C1 segment of cervical spinal cord (tissue), 14 donors: ENCODE measurements at regions not wholly inside any gene's neighbourhood (a gene's known extent, or its start where the extent isn't known, plus 50 kb on each side); places are given as distances from the start of the nearest gene placed in this dataset.

Source experiments
- DNase-seq, 14 donors: peaks; one replicate each; lab custom pipeline; 2025; lab: John Stamatoyannopoulos, UW

DNA sequence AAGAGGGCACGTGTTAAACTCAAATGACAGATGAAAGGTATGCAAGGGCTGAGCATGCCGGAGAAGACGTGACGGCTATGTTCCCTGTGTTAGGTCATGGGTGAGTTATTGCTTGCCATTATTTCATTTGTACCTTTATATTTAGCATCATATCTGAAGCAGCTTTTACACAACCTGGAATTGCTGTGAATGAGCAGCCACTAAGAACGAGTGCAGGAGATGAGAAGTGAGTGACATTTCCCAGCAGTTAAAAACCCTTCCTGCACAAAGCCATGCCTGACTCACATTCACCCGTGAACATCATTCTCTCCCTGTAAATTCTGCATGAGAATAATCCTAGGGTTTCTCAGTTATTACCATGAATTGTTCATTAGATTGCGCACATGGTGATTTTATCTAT is 433.2 kb upstream of the ZFP42 start:
- DNase-seq, result no peak

DNA sequence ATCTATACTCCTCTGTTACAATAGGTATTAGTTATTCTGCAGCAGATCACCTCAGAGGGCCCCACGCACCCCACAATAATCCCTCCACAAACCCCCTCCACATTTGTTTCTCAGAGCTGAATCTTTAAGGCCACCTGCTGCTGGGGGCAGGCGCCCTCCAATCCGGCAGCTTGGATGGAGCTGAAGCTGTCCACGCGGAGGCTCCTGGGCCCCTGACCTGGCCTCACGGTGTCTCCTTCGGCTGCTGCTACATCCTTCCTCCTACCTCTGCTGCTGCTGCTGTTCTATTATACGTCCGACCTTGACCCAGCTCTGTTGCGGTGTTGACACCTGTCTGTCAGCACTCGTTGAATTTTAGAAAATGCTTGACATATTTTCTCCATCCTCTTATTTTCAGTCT is 430.2 kb upstream of the ZFP42 start:
- DNase-seq, result no peak

DNA sequence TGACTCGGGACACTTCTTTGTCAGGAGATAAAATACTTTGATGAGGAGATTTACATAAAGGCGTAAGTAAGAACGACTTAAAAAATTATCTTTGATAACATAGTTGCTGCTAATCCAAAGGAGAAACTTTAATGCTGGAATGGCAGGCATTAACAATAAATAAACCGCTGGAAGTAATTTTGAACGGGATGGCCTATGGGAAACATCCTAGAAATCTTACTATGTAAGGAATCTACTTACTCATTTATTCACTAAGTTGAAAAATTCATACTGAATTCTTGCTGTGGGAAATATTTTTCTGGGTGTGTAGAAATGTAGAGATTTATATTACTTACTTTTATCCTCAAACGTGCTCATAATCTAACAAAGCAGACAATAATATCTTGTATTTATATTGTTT is 425.7 kb upstream of the ZFP42 start:
- no peak for DNase-seq

DNA sequence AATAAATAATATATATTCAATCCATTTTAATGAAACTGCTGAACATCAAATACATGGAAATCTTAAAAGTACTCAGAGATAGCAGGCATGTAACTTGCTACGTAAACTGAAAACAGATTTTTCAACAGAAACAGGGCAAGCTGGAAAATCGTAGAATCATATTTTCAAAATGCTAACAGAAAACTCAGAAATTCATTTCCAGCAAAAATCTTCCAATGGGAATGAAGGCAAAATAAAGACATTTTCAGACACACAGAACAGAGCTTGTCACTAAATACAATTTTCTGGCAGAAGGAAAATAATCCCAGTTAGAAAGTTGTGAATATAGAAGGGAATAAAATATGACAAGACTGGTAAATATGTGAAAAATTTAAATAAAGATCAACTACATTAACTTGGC is 419.9 kb upstream of the ZFP42 start:
- DNase-seq, result no peak

DNA sequence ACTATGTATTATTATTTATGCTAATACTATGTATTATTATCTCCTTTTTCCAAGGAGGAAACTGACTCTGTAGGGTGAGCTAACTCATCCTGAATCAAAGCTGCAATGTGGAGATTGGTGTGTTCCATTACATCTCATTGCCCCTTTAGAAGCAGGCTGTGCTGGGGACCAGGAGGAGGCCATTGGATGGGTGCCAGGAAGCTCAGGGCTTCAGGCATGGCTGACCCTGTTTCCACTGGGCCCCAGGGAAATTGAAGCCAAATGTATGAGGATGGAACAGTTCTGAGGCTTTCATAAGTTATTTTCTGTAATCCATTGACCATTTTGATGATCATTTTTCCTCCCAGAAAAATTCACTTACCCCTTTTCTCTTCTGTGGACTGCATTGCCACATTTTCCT is 418.8 kb upstream of the ZFP42 start:
- DNase-seq, result no peak

DNA sequence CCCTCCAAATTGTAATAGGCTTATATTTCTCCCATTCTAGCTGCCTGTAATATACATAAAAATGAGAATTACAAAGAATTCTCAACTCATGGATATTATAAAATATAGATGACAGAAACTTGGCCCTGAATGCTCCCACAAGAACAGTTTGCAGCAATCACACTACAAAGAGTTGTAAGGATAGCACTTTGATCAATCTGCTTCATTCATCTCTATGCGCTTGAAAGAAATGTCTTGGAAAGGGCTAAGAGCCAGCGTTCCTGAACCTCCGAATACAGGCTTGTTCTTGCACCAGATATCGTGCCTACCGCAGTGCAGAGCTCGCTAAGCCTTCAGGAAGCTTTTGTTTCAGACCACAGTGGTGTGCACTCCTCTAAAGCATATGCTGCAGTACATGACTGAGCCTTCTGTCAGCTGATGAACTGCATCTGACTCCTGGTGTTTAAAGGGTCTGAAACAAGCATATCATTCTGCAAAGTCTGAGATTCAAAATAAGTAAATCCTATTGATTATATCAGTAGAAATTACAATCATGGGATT is 417.6 kb upstream of the ZFP42 start:
- DNase-seq, result no peak

DNA sequence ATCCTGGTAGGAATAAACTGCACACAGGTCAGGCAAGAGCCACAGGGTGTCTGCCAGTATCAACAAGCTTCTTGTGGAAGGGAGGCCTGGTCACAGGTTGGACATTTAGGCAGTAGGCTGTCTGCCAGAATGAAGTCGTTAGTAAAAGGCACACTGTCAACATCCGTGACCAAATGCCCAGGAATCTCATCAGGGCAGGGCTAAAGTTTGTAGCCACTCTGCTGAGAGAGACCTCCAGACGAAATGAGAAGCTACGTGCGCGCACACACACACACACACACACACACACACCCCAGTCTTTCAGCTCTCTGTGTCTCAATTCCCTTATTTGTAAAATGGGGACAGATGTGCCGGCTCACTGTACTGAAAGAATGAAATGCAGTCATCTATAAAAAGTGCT is 408.7 kb upstream of the ZFP42 start:
- no peak for DNase-seq

DNA sequence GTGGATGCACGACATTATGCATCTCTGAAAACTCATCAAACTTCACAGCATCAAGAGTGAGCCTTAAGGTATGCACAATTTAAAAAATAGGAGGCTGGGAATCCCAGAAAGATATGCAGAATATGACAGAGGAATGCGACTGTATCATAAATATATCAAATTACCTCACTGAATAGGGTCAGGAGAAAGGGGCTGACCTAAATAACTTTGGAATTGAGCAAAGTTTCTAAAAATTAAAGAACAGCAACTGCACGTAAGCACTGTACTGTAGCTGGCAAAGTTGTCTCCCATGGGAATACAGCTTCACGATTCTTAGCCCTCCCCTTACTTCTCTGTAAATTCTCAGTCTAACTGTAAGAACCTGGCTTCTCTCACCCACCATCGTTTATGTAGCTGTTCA is 397.4 kb upstream of the ZFP42 start:
- no peak for DNase-seq

DNA sequence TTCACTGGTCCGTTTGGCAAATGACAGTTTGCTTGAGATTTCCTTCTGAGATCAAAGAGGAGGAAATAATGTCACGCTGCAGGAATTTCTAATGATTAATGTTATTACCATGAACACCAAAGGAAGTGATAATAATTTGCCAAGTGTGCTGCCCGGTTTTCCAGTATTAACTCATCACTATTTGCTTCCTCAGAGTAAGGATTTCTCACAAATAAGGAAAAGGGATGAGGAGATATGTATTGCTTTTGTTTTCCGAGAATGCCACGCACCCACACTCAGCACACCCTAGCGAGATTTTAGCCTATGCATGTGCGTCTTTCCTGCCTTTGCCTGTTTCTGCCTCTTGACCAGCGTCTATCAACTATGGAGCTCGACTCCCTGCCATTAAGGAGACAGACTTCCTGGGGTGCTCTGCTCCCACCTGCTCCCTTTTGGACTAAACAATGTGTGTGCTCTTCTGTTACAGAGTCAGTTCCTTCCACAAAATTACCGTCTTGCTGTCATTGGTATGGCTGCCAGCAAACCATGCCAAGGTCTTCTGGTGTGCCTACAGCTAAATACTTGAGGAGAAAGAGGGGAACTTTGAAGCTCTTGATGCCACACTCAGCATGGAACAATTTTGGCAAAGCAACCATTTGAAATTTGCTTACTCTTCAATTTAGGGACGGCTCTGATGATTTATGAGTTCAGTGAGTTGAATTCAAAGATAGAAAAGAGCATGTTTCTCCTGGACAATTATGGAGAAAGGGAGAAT is 393.1 kb upstream of the ZFP42 start:
- DNase-seq, result no peak

DNA sequence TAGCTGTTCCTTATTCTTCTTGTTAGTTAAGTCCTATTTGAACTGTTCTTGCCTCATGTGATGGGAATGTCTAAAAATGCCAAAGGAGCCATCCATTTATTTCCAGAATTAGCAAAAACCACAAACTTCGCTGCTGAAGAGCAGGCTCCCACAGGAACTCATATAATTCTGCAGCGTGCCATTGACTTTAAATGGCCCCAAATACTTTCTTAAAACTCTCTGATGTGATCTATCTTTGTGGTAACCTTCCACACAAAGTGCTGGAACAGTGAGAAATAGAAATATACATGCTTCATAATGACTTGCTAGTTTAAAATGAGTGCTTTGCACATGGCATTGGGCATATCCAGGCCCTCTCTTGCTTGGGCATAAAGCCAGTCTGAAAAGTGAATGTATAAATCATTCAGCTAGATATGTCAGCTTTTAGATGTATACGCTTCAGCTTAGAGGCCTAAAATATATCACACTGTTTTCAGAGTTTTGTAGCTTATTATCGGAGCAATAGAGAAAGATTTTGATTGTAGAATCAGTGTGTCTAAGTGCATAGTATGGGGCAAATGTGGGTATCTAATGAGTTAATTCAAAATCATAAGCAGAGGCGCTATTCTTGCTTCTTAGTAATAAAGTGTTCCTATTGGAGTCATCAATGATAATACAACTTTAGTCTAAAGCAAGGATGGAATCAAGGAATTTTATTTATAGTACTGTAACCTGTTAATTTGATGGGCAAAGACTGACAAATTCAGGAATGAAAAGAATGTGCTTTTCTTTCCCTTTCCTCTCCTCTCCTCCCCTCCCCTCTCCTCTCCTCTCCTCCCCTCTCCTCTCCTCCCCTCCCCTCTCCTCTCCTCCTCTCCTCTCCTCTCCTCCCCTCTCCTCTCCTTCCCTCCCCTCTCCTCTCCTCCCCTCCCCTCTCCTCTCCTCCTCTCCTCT is 392.2 kb upstream of the ZFP42 start:
- no peak for DNase-seq

DNA sequence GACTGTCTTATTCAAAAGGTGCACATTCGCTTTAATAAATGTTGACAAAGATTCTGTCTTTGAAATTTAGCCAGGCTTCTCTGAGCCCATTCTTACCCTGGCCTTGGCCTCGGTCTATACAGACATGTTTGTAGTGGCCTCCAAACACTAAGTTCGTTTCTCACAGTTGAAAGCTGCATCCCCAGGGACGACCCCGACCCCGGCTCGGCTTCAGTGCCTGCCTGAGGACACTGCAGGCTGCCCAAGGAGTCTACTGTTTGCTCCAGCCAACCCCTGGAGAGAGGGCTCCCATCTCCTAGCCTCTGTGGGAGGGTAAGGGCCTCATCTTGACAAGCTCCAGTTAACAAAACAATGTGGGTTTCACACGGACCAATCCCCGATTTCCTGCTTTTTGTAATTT is 390.6 kb upstream of the ZFP42 start:
- DNase-seq, result no peak

DNA sequence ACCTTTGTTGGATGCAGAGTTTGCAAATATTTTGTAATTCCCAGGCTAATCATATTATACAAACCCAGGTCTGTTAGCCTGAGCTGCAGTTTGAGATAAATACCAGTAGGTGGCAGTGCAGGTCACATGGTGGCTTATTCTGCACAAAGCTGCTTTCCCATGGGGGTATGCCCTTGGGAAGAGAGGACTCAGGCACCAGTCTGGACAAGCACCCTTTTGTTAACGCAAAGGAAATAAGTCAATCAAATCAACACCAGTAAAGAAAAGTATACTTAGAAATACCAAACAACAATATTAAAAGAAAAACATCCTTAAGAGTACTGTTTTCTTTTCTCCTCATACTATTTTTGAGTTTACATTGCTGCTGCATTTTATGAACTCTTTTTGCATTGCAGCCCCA is 389.0 kb upstream of the ZFP42 start:
- DNase-seq, result peak in 1 of 14 donors; percentile 10

DNA sequence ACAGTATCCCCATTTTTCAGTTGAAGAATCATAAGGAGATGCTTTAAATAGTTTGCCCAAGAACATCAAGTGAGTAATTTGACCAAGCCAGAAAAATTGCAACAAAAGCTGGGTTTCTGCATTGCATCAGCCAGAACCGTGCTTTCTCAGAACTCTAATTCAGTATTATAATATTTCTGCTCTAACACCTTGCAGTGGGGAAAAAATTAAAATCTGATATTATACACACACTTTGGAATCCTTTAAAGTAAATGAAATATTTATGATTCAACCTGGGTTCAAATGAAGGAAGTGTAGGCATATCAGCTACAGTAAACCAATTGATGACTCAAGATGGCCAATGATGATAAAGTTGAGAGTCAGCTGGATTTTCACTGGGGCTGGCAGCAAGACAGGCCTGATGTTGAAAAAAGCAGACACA is 387.6 kb upstream of the ZFP42 start:
- DNase-seq, result no peak

DNA sequence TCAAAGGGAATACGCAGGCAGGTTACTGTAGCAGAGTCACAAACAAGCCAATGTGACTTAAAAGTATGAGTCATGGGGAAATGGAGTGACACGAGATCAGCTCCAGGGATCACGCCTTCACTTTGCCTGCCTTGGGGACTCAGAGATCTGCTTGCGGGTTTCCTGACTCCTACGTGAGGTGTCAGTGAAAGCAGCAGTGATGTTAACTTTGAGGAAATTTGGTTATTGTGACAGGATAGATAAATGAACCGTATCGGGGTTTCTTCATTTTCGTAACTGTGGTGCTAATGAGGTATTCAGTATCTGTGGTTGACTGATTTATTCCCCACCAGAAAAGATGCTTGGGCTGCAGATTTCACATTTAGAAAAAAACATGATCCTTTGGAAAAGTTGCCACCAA is 383.3 kb upstream of the ZFP42 start:
- DNase-seq, result no peak

DNA sequence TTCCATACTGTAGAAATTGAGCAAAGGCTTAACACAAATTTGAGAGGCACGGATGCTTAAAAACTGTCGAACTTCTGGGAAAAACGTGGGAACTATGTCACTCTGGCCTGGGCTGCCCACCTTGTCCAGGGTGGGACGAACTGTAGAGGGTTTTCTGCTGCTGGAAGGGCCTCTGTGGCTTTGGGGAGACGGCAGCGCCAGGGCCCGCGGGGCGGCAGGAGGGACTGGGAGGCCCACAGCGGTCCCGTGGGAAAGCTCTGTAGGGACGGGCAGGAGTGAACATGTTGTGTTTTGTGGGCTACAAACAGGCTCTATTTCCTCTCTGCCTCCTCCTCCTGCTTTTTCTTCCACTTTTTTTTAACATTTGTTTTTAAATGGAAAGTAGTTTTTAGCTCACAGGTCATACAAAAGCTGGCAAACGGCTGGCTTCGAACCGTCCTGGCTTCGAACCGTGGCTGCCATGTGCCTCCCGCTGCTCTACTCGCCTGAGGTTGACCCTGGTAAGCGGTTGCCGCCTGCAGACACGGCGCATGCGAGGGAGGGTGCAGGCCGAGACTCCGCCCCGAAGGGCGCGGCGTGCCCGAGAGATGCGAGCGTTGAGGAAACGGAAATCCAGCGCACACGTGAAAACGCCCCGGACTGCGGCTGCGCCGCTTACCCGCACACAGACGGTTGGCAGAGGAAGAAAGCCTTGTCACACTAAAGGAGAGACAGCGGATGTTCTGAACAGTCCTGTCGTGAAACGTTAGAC is 382.3 kb upstream of the ZFP42 start:
- DNase-seq, result no peak

DNA sequence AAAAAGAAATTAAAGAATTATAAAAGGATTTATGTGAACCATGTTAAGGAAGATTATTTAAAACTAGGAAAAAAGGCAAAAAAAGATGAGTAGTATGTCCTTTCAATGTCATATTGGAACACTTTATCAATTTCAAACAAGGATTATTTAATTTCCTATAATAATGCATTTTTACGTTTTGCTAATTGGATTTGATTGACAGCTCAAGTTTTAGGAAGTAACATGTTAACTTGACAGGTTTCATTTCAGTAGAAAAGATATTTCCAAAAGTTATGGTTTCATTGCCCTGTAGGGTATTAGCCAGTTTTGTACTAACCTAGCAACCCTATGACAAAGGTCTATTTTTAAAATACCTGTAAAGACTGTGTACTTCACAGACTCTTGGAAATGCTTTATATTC is 379.6 kb upstream of the ZFP42 start:
- no peak for DNase-seq

DNA sequence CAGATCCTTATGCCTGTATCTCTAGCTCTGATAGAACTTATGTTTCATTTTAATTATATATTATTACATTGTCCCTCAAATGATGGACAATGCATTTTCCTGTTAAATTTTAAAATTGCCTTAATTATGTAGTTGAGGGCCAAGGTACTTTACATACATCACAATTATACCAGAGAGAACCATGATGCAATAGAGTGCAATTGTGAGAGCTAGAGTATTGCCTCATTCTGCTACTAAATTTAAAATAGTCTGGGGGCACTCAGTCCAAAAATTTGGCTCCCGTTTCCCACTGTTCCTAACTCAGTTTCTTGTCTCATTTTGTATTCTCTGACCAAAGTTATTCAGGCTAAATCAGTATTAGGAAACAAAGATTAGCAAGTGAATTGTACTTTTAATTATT is 378.5 kb upstream of the ZFP42 start:
- no peak for DNase-seq

DNA sequence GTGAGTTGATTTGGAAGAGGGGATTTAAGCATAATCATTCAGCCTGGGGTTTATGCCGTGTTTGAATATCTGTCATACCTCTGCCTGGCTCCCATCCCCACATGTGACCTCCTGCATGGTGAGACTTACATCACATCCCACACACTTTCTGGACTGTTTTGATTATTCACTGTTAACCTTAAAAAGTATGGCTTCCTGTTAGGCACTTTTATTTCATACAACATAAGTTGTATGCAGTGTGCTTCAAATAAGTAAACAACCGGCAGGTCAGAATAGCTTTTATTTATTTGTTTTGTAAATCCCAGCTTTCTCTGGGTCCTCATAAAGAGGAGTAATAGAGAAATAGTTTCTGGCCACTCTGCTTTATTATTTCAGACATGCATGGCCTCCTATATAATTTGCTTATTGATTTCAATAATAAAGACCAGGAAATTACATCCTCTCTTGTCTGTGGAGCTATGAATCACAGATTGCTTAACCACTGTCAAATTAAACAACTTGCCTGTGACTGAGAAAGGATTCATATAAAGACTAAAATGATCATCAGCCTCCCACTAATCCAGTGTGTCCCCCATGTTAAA is 376.8 kb upstream of the ZFP42 start:
- no peak for DNase-seq

DNA sequence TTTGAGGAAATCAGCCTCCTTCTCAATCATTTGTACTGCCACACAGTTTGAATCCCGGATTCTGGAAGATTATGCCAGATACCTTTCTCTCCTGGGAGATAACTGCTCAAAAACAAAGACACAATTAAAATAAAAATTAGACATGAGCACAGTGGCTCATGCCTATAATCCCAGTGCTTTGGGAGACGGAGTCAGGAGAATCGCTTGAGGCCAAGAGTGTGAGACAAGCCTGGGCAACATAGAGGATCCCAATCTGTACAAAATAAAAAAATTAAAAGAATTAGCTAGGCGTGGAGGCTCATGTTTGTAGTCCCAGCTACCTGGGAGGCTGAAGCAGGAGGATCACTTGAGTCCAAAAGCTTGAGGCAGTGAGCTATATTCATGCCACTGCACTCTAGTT is 376.3 kb upstream of the ZFP42 start:
- DNase-seq, result no peak

DNA sequence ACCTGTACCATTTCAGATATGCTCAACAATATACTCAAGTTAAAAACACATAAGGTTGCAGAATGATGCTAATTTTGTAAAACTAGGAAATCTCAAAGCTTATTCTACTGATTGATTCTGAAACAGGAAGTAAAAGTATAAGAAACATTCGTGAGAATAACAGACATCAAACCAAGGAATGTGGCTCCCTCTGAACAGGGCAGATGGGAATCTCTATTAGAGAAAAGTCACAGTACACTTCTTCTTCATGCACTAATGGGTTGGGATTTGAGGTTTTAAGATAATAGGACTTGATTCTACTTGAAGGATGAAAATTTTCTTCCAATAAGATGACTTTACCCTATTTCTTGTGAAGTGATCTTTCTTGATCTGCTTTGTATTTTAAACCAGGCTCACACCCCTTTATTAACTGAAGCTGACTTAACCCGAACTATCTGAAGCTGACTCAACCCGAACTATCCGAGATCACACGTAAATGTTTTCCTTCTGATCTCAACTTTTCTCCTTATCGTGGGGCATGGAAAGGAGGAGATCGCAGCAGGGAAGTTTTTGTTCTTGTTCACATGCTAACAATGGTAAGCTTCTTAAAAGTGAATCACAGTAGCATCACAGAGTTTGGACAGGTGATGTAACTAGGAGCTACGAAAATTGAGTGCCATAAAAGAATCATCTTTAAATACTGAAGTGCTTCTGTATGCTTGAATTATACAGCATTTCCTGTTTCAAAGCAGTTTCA is 363.1 kb upstream of the ZFP42 start:
- no peak for DNase-seq

DNA sequence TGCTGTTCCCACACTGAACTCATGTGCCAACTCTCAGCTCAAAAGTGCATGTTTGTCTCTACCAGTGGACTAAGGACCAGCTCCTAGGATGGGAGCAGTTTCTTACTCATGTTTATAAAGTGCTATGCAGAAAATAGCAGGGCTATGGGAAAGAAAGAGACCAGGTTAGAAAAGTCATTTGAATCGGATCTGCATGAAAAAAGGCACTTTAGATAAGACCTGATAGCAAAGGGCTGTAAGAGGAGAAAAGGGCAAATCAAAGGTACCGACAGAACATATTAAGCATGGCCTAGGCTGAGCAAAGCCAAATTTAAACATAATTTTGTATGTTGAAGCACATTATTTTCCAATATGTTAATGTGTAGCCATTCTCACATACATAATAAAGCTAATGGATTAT is 362.3 kb upstream of the ZFP42 start:
- DNase-seq, result no peak
